Liver (tissue), 8 donors: ENCODE measurements at regions not wholly inside any gene's neighbourhood (a gene's known extent, or its start where the extent isn't known, plus 50 kb on each side); places are given as distances from the start of the nearest gene placed in this dataset.

Source experiments
- DNase-seq: peaks from one replicate; pipeline ENCODE4 v3.0.0-alpha.2; 2017; ENCODE audit warnings: low spot score
- H3K27ac ChIP-seq, 2 donors: one replicate each; pipeline ENCODE4 v1.7.0; 2013; ENCODE audit warnings: inconsistent platforms in 2 of 2, low read length in 2 of 2, control low read depth in 1 of 2, low read depth in 1 of 2, mild to moderate bottlenecking in 1 of 2
- H3K27me3 ChIP-seq, 4 donors: one replicate each; pipeline versions ENCODE4 v1.6.1 to v1.7.0; 2013; ENCODE audit warnings: low read length in 3 of 4, inconsistent platforms in 1 of 4, mild to moderate bottlenecking in 1 of 4, moderate library complexity in 1 of 4; ENCODE audit not compliant: control insufficient read depth in 4 of 4, insufficient read depth in 4 of 4
- H3K36me3 ChIP-seq, 4 donors: one replicate each; pipeline versions ENCODE4 v1.6.1 to v1.7.0; 2013; ENCODE audit warnings: low read length in 3 of 4, mild to moderate bottlenecking in 3 of 4, low read depth in 1 of 4, moderate library complexity in 1 of 4; ENCODE audit not compliant: control insufficient read depth in 4 of 4, insufficient read depth in 3 of 4
- H3K4me1 ChIP-seq, 4 donors: one replicate each; pipeline versions ENCODE4 v1.6.1 to v1.7.0; 2013; ENCODE audit warnings: low read length in 3 of 4, mild to moderate bottlenecking in 3 of 4, moderate library complexity in 1 of 4; ENCODE audit not compliant: control insufficient read depth in 4 of 4, insufficient read depth in 4 of 4
- H3K4me3 ChIP-seq, 3 donors: one replicate each; pipeline versions ENCODE4 v1.6.1 to v1.7.0; 2013; ENCODE audit warnings: low read length in 3 of 3, control low read depth in 1 of 3, low read depth in 1 of 3, mild to moderate bottlenecking in 1 of 3
- H3K9ac ChIP-seq, 2 donors: one replicate each; pipeline ENCODE4 v1.7.0; 2013; ENCODE audit warnings: low read length in 2 of 2, mild to moderate bottlenecking in 2 of 2, moderate library complexity in 2 of 2, control low read depth in 1 of 2, low read depth in 1 of 2
- H3K9me3 ChIP-seq, 4 donors: one replicate each; pipeline versions ENCODE4 v1.6.1 to v1.7.0; 2013; ENCODE audit warnings: low read length in 3 of 4; ENCODE audit not compliant: control insufficient read depth in 4 of 4
- EGR1 ChIP-seq, 2 donors: IDR thresholded peaks; 2 replicates each; pipeline ENCODE4 v1.6.1; 2016 to 2018; ENCODE audit warnings: antibody characterized with exemption in 2 of 2, low read depth in 2 of 2
- FOXA1 ChIP-seq: IDR thresholded peaks from 2 replicates; pipeline ENCODE4 v1.6.1; 2016; ENCODE audit warnings: antibody characterized with exemption
- FOXA2 ChIP-seq: IDR thresholded peaks from 2 replicates; pipeline ENCODE4 v1.6.1; 2016; ENCODE audit warnings: antibody characterized with exemption
- GABPA ChIP-seq, 2 donors: IDR thresholded peaks in 1 of 2; conservative IDR thresholded peaks in 1 of 2; 2 replicates each; pipeline ENCODE4 v1.6.1; 2016; ENCODE audit warnings: antibody characterized with exemption in 2 of 2, mild to moderate bottlenecking in 1 of 2, moderate library complexity in 1 of 2
- HNF4A ChIP-seq, 2 donors: conservative IDR thresholded peaks; 2 replicates each; pipeline ENCODE4 v1.6.1; 2016; ENCODE audit warnings: antibody characterized with exemption in 2 of 2, mild to moderate bottlenecking in 2 of 2
- HNF4G ChIP-seq: IDR thresholded peaks from 2 replicates; pipeline ENCODE4 v1.6.1; 2016; ENCODE audit warnings: antibody characterized with exemption
- JUND ChIP-seq, 2 donors: IDR thresholded peaks; 2 replicates each; pipeline ENCODE4 v1.6.1; 2016; ENCODE audit warnings: antibody characterized with exemption in 2 of 2
- MAX ChIP-seq: IDR thresholded peaks from 2 replicates; pipeline ENCODE4 v1.6.1; 2016; ENCODE audit warnings: antibody characterized with exemption
- NR2F2 ChIP-seq: IDR thresholded peaks from 2 replicates; pipeline ENCODE4 v1.6.1; 2016; ENCODE audit warnings: antibody characterized with exemption
- RAD21 ChIP-seq, 2 donors: IDR thresholded peaks; 2 replicates each; pipeline ENCODE4 v1.6.1; 2016; ENCODE audit warnings: antibody characterized with exemption in 2 of 2, mild to moderate bottlenecking in 2 of 2
- REST ChIP-seq: IDR thresholded peaks from 2 replicates; pipeline ENCODE4 v1.6.1; 2016; ENCODE audit warnings: antibody characterized with exemption, mild to moderate bottlenecking
- RXRA ChIP-seq, 2 donors: IDR thresholded peaks; 2 replicates each; pipeline ENCODE4 v1.6.1; 2017 to 2018; ENCODE audit warnings: antibody characterized with exemption in 2 of 2, mild to moderate bottlenecking in 1 of 2
- SP1 ChIP-seq: IDR thresholded peaks from 2 replicates; pipeline ENCODE4 v1.6.1; 2018; ENCODE audit warnings: antibody characterized with exemption, mild to moderate bottlenecking
- TAF1 ChIP-seq: conservative IDR thresholded peaks from 2 replicates; pipeline ENCODE4 v1.6.1; 2016; ENCODE audit warnings: antibody characterized with exemption, mild to moderate bottlenecking
- YY1 ChIP-seq: IDR thresholded peaks from 2 replicates; pipeline ENCODE4 v1.6.1; 2016; ENCODE audit warnings: antibody characterized with exemption, mild to moderate bottlenecking
- WGBS: extraction: QIAGEN DNeasy Blood & Tissue Kit; methylation state at CpG from one replicate; pipeline ENCODE4 v1.1.7; 2013; 5-methylcytosine and 5-hydroxymethylcytosine counted together
- TF ChIP-seq, protein P1 (sequence below): IDR thresholded peaks from 2 replicates; pipeline ENCODE4 v1.6.1; 2016; ENCODE audit warnings: antibody characterized with exemption
- TF ChIP-seq, protein P2 (sequence below): IDR thresholded peaks from 2 replicates; pipeline ENCODE4 v1.6.1; 2016; ENCODE audit warnings: antibody characterized with exemption
- TF ChIP-seq, protein P3 (sequence below): fragments of 150-350 bp; IDR thresholded peaks from 2 replicates; pipeline ENCODE4 v1.5.1; 2017; ENCODE audit warnings: improper control_type of control experiment, low read depth, low read length; ENCODE audit not compliant: missing input control
- donor health status: healthy.
- donor health status: healthy.
- donor health status: healthy.
- donor health status: healthy.
- donor health status: healthy.

DNA sequence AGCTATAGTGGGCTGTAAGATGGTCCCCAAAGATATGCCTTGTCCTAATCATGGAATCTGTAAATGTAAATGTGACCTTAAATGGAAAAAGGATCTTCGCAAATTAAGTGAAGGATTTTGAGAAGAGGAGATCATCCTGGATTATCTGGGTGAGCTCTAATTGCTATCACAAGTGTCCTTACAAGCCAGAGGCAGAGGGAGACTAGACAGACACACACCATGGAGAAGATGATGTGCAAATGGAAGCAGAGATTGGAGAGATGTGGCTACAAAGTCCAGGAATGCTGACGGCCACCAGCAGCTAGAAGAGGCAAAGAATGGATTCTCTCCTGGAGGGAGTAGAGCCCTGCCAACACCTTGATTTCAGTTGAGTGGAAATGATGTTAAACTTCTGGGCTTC is 102.3 kb upstream of the PROK2 start:
- TF ChIP-seq YY1 = no peak
- TF ChIP-seq, protein P1, sequence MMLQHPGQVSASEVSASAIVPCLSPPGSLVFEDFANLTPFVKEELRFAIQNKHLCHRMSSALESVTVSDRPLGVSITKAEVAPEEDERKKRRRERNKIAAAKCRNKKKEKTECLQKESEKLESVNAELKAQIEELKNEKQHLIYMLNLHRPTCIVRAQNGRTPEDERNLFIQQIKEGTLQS = no peak
- no peak for TF ChIP-seq JUND (IDR thresholded peaks at IDR 0.05)
- TF ChIP-seq FOXA2 = no peak
- TF ChIP-seq NR2F2 = no peak
- TF ChIP-seq SP1 = no peak
- TF ChIP-seq MAX = no peak
- no peak for TF ChIP-seq FOXA1
- no peak for TF ChIP-seq RAD21 (IDR thresholded peaks at IDR 0.05)
- TF ChIP-seq HNF4A (conservative IDR thresholded peaks at IDR 0.05) = no peak
- no peak for TF ChIP-seq HNF4G
- TF ChIP-seq EGR1 (IDR thresholded peaks at IDR 0.05; ENCODE audit: low read depth in 2 of 2) = no peak
- no peak for TF ChIP-seq TAF1
- TF ChIP-seq RXRA (IDR thresholded peaks at IDR 0.05) = no peak
- TF ChIP-seq, protein P2, sequence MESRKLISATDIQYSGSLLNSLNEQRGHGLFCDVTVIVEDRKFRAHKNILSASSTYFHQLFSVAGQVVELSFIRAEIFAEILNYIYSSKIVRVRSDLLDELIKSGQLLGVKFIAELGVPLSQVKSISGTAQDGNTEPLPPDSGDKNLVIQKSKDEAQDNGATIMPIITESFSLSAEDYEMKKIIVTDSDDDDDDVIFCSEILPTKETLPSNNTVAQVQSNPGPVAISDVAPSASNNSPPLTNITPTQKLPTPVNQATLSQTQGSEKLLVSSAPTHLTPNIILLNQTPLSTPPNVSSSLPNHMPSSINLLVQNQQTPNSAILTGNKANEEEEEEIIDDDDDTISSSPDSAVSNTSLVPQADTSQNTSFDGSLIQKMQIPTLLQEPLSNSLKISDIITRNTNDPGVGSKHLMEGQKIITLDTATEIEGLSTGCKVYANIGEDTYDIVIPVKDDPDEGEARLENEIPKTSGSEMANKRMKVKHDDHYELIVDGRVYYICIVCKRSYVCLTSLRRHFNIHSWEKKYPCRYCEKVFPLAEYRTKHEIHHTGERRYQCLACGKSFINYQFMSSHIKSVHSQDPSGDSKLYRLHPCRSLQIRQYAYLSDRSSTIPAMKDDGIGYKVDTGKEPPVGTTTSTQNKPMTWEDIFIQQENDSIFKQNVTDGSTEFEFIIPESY = no peak
- TF ChIP-seq, protein P3, sequence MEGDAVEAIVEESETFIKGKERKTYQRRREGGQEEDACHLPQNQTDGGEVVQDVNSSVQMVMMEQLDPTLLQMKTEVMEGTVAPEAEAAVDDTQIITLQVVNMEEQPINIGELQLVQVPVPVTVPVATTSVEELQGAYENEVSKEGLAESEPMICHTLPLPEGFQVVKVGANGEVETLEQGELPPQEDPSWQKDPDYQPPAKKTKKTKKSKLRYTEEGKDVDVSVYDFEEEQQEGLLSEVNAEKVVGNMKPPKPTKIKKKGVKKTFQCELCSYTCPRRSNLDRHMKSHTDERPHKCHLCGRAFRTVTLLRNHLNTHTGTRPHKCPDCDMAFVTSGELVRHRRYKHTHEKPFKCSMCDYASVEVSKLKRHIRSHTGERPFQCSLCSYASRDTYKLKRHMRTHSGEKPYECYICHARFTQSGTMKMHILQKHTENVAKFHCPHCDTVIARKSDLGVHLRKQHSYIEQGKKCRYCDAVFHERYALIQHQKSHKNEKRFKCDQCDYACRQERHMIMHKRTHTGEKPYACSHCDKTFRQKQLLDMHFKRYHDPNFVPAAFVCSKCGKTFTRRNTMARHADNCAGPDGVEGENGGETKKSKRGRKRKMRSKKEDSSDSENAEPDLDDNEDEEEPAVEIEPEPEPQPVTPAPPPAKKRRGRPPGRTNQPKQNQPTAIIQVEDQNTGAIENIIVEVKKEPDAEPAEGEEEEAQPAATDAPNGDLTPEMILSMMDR = no peak
- TF ChIP-seq REST = no peak
- TF ChIP-seq GABPA (IDR thresholded peaks at IDR 0.05 in 1 of 2, conservative IDR thresholded peaks at IDR 0.05 in 1 of 2) = no peak
- WGBS = 90% methylated on average over 2 of the region's 2 CpGs
- no peak overlapping the region for H3K27ac ChIP-seq
- H3K36me3 ChIP-seq = no peaks in the 10 kb centered on the region
- no peaks in the 10 kb centered on the region for H3K27me3 ChIP-seq
- H3K9ac ChIP-seq = no peak overlapping the region
- no peak for DNase-seq
- H3K9me3 ChIP-seq = no peaks in the 10 kb centered on the region
- H3K4me1 ChIP-seq = no peaks in the 10 kb centered on the region
- no peak overlapping the region for H3K4me3 ChIP-seq
